GM12878 (cell line): ENCODE measurements at regions not wholly inside any gene's neighbourhood (a gene's known extent, or its start where the extent isn't known, plus 50 kb on each side); places are given as distances from the start of the nearest gene placed in this dataset.

Experiments used
- ATAC-seq: fragments of 200-7000 bp; cut with Tn5 transposase; 3 replicates; pipeline ENCODE4 v1.9.1; 2020; ENCODE audit warnings: mild to moderate bottlenecking, moderate library complexity
- BruUV-seq: library from RNA; stranded (reverse); fragments of 400-500 nt; replicated peaks from 2 replicates; lab custom pipeline; 2021; lab: Mats Ljungman, UMichigan
- CTCF ChIA-PET: fragments of 300-600 bp; sonication (Branson Sonifier 250); formaldehyde crosslinking; extraction: SDS; loops from one replicate; lab custom pipeline; 2021; ENCODE audit warnings: inconsistent platforms; lab: Yijun Ruan, JAX
- POLR2A ChIA-PET: fragments of 350-600 bp; formaldehyde crosslinking; extraction: SDS; loops from one replicate; lab custom pipeline; 2021; ENCODE audit warnings: inconsistent platforms; lab: Charles Lee
- RAD21 ChIA-PET: fragments of 300-600 bp; sonication (Branson Sonifier 250); formaldehyde crosslinking; loops from one replicate; lab custom pipeline; 2023; ENCODE audit warnings: antibody characterized with exemption; ENCODE audit not compliant: unreplicated experiment; lab: Charles Lee
- SMC1A ChIA-PET: fragments of 300-600 bp; sonication (Branson Sonifier 250); formaldehyde crosslinking; loops from one replicate; lab custom pipeline; 2023; ENCODE audit not compliant: unreplicated experiment, uncharacterized antibody; lab: Charles Lee
- DNase-seq: peaks from one replicate; pipeline ENCODE4 v3.0.0-alpha.2; 2011; ENCODE audit warnings: low read depth, low spot score
- FAIRE-seq: peaks from 3 replicates; lab custom pipeline; 2011; peaks lifted over from hg19 to GRCh38; lab: Jason Lieb, UNC
- H2AFZ ChIP-seq: 2 replicates; pipeline ENCODE4 v1.6.0; 2011; ENCODE audit warnings: low read depth, low read length, control low read depth; ENCODE audit not compliant: control insufficient read depth
- H3K27ac ChIP-seq: 2 replicates; pipeline ENCODE4 v1.5.1; 2011; ENCODE audit warnings: control low read depth; ENCODE audit not compliant: control insufficient read depth, insufficient read depth
- H3K27me3 ChIP-seq, 2 experiments: replicated peaks in 1 of 2; 2 replicates each; pipeline versions ENCODE4 v1.6.0 to v1.6.1; 2011; ENCODE audit warnings: low read length in 1 of 2; ENCODE audit not compliant: control insufficient read depth in 2 of 2, insufficient read depth in 2 of 2
- H3K36me3 ChIP-seq, 2 experiments: 2 replicates each; pipeline ENCODE4 v1.5.1; 2011; ENCODE audit warnings: low read length in 1 of 2; ENCODE audit not compliant: control insufficient read depth in 2 of 2, insufficient read depth in 2 of 2
- H3K4me1 ChIP-seq: 2 replicates; pipeline ENCODE4 v1.6.1; 2011; ENCODE audit warnings: mild to moderate bottlenecking, low read length, moderate library complexity, mixed read lengths; ENCODE audit not compliant: control insufficient read depth, insufficient read depth
- H3K4me2 ChIP-seq: 2 replicates; pipeline ENCODE4 v1.6.0; 2011; ENCODE audit warnings: control low read depth; ENCODE audit not compliant: control insufficient read depth, insufficient read depth
- H3K4me3 ChIP-seq: fragments of 200-600 bp; sonication (generic); 2 replicates; pipeline ENCODE4 v1.5.1; 2016
- H3K79me2 ChIP-seq: 2 replicates; pipeline ENCODE4 v1.6.0; 2011; ENCODE audit warnings: low read length; ENCODE audit not compliant: control insufficient read depth, insufficient read depth
- H3K9ac ChIP-seq: 2 replicates; pipeline ENCODE4 v1.8.0; 2011; ENCODE audit warnings: low read length, control low read depth, mixed read lengths; ENCODE audit not compliant: control insufficient read depth, insufficient read depth
- H3K9me3 ChIP-seq: replicated peaks from 3 replicates; pipeline ENCODE4 v1.5.1; 2011; ENCODE audit warnings: mild to moderate bottlenecking, low read length; ENCODE audit not compliant: control insufficient read depth, insufficient read depth
- H4K20me1 ChIP-seq: 2 replicates; pipeline ENCODE4 v1.6.0; 2011; ENCODE audit not compliant: control insufficient read depth, insufficient read depth
- BCL3 ChIP-seq: IDR thresholded peaks from 2 replicates; pipeline ENCODE4 v1.6.1; 2011; ENCODE audit warnings: borderline replicate concordance, low read depth, mild to moderate bottlenecking, moderate library complexity, low read length; ENCODE audit not compliant: insufficient read depth, poor library complexity, severe bottlenecking
- HDGF ChIP-seq: fragments of 450-650 bp; IDR thresholded peaks from 2 replicates; pipeline ENCODE4 v1.6.1; 2016; ENCODE audit warnings: antibody characterized with exemption
- IRF4 ChIP-seq: IDR thresholded peaks from 2 replicates; pipeline ENCODE4 v1.6.1; 2011; ENCODE audit warnings: low read depth, low read length
- MYB ChIP-seq: fragments of 150-350 bp; IDR thresholded peaks from 2 replicates; pipeline ENCODE4 v1.6.1; 2014; ENCODE audit warnings: mild to moderate bottlenecking, low read depth, low read length, borderline replicate concordance
- POLR2AphosphoS5 ChIP-seq: IDR thresholded peaks from 2 replicates; pipeline ENCODE4 v1.6.1; 2011; ENCODE audit warnings: mild to moderate bottlenecking, low read length, inconsistent platforms
- SPI1 ChIP-seq: IDR thresholded peaks from 2 replicates; pipeline ENCODE4 v1.6.1; 2011; ENCODE audit warnings: low read depth, mild to moderate bottlenecking, low read length, moderate library complexity, borderline replicate concordance; ENCODE audit not compliant: insufficient read depth
- USF1 ChIP-seq: IDR thresholded peaks from 2 replicates; pipeline ENCODE4 v1.6.1; 2011; ENCODE audit warnings: borderline replicate concordance, low read depth, mild to moderate bottlenecking, moderate library complexity, mixed read lengths, low read length; ENCODE audit not compliant: insufficient read depth; ENCODE audit errors: extremely low read length
- USF2 ChIP-seq: IDR thresholded peaks from 2 replicates; pipeline ENCODE4 v1.6.1; 2011; ENCODE audit warnings: low read depth, low read length, improper control_type of control experiment, borderline replicate concordance
- YY1 ChIP-seq: IDR thresholded peaks from 2 replicates; pipeline ENCODE4 v1.6.1; 2011; ENCODE audit warnings: low read depth, mild to moderate bottlenecking, low read length
- WGBS: methylation state at CpG from one replicate; pipeline ENCODE4 v1.1.6; 2016; ENCODE audit warnings: low lambda C conversion rate; ENCODE audit not compliant: insufficient replicate concordance, insufficient coverage; ENCODE audit errors: missing lambda C conversion rate; 5-methylcytosine and 5-hydroxymethylcytosine counted together
- in situ Hi-C: fragments of 300-500 bp; cut with MboI; formaldehyde crosslinking; loops from 9 replicates; pipeline ENCODE4 v1.14.3; 2018; ENCODE audit warnings: mixed read lengths
- intact Hi-C: fragments of 100-400 bp; cut with micrococcal nuclease; formaldehyde crosslinking; loops from one replicate; pipeline ENCODE4 v1.14.2; 2022; ENCODE audit not compliant: unreplicated experiment

- TF ChIP-seq BCL3 = no peak
- no peak for TF ChIP-seq IRF4
- no peak for TF ChIP-seq YY1
- TF ChIP-seq USF2 = no peak
Observed at GRCh38 chr9:79145442-79145841, 426.3 kb upstream of the TLE4 start (continued).

GRCh38 chr9:79149585-79149984 is 422.2 kb upstream of the TLE4 start:
- DNase-seq = no peak
- H3K4me3 ChIP-seq = no peak overlapping the region
- SMC1A ChIA-PET = no interaction called here
- RAD21 ChIA-PET = no interaction called here
- H3K79me2 ChIP-seq = no peaks in the 10 kb centered on the region
- no peaks in the 10 kb centered on the region for H3K9me3 ChIP-seq
- H3K9ac ChIP-seq = no peak overlapping the region
- no peak for FAIRE-seq
- no peak overlapping the region for H3K27ac ChIP-seq
- no peaks in the 10 kb centered on the region for H3K36me3 ChIP-seq
- in situ Hi-C loops (no loop called here), intact Hi-C loops (loop anchor here (10.0 kb wide), 1 partner anchor 65 kb away; no protein-coding TSS in a partner anchor)
- H3K4me1 ChIP-seq = no peaks in the 10 kb centered on the region
- no peak for ATAC-seq
- no peaks in the 10 kb centered on the region for H4K20me1 ChIP-seq
- no peak overlapping the region for H3K4me2 ChIP-seq
- no peaks in the 10 kb centered on the region for H3K27me3 ChIP-seq
- no peak for TF ChIP-seq POLR2AphosphoS5
- no peak for TF ChIP-seq USF1
- TF ChIP-seq MYB = no peak
- TF ChIP-seq HDGF = no peak
- peak; percentile 44; the same call in 1 of the 2 replicates for TF ChIP-seq SPI1
- WGBS = 18% methylated on average over 2 of the region's 2 CpGs
- POLR2A ChIA-PET = no interaction called here
- H2AFZ ChIP-seq = no peak overlapping the region
- no TSS peak for BruUV-seq
- CTCF ChIA-PET = no interaction called here
